HEK293 (cell line): ENCODE measurements at regions not wholly inside any gene's neighbourhood (a gene's known extent, or its start where the extent isn't known, plus 50 kb on each side); places are given as distances from the start of the nearest gene placed in this dataset.

Source experiments
- CTCF ChIA-PET: fragments of 350-600 bp; formaldehyde crosslinking; extraction: SDS; loops from one replicate; lab custom pipeline; 2021; ENCODE audit warnings: antibody characterized with exemption; lab: Yijun Ruan, JAX
- POLR2A ChIA-PET: fragments of 300-600 bp; formaldehyde crosslinking; extraction: SDS; loops from one replicate; lab custom pipeline; 2020; ENCODE audit warnings: antibody characterized with exemption, inconsistent platforms; lab: Yijun Ruan, JAX
- H3K27ac ChIP-seq: fragments of 200-500 bp; sonication (Bioruptor generic); 2 replicates; pipeline ENCODE4 v1.5.1; 2014; ENCODE audit warnings: low read depth, low read length, control low read depth, inconsistent platforms; ENCODE audit errors: extremely low read depth
- H3K36me3 ChIP-seq, 2 experiments: fragments of 200-500 bp in 1 of 2; sonication (Bioruptor generic) in 1 of 2; 1 replicate in 1 of 2; 2 replicates in 1 of 2; pipeline ENCODE4 v1.5.1; 2014 to 2017; ENCODE audit warnings: inconsistent platforms in 2 of 2, low read length in 2 of 2; ENCODE audit not compliant: control insufficient read depth in 2 of 2, insufficient read depth in 1 of 2
- H3K4me1 ChIP-seq: fragments of 200-500 bp; sonication (Bioruptor generic); 2 replicates; pipeline ENCODE4 v1.5.1; 2014; ENCODE audit warnings: mild to moderate bottlenecking, low read length, inconsistent platforms; ENCODE audit not compliant: control insufficient read depth, insufficient read depth
- H3K4me3 ChIP-seq: 2 replicates; pipeline ENCODE4 v1.5.1; 2011; ENCODE audit warnings: low read depth, mild to moderate bottlenecking, control low read depth, low read length, moderate library complexity
- H3K9me3 ChIP-seq: fragments of 200-500 bp; sonication (Bioruptor generic); 2 replicates; pipeline ENCODE4 v1.5.1; 2014; ENCODE audit warnings: low read depth, low read length, inconsistent platforms; ENCODE audit not compliant: control insufficient read depth, insufficient read depth
- ELK4 ChIP-seq: IDR thresholded peaks from 2 replicates; pipeline ENCODE4 v1.6.1; 2011; ENCODE audit warnings: mild to moderate bottlenecking, low read depth, low read length, borderline replicate concordance
- OVOL3 ChIP-seq: fragments of 450-650 bp; formaldehyde crosslinking; IDR thresholded peaks from 2 replicates; pipeline ENCODE4 v1.5.1; 2016; ENCODE audit warnings: missing biosample characterization, missing genetic modification characterization
- REST ChIP-seq: fragments of 450-650 bp; formaldehyde crosslinking; IDR thresholded peaks from 2 replicates; pipeline ENCODE4 v1.5.1; 2016; ENCODE audit warnings: missing biosample characterization, missing genetic modification characterization
- ZBTB17 ChIP-seq: fragments of 450-650 bp; formaldehyde crosslinking; IDR thresholded peaks from 2 replicates; pipeline ENCODE4 v1.5.1; 2016; ENCODE audit warnings: missing biosample characterization, missing genetic modification characterization
- ZBTB26 ChIP-seq: fragments of 450-650 bp; formaldehyde crosslinking; optimal IDR thresholded peaks from 2 replicates; pipeline ENCODE3; 2016; ENCODE audit warnings: missing biosample characterization, mild to moderate bottlenecking, missing genetic modification characterization
- ZBTB7A ChIP-seq: fragments of 450-650 bp; formaldehyde crosslinking; IDR thresholded peaks from 2 replicates; pipeline ENCODE4 v1.5.1; 2016; ENCODE audit warnings: low read depth, missing biosample characterization, missing genetic modification characterization
- ZBTB8A ChIP-seq: fragments of 450-650 bp; formaldehyde crosslinking; IDR thresholded peaks from 2 replicates; pipeline ENCODE4 v1.5.1; 2016; ENCODE audit warnings: missing biosample characterization, missing genetic modification characterization
- ZNF10 ChIP-seq: fragments of 450-650 bp; formaldehyde crosslinking; IDR thresholded peaks from 2 replicates; pipeline ENCODE4 v1.5.1; 2017; ENCODE audit warnings: missing biosample characterization, missing genetic modification characterization
- ZNF132 ChIP-seq: fragments of 450-650 bp; formaldehyde crosslinking; IDR thresholded peaks from 2 replicates; pipeline ENCODE4 v1.5.1; 2017; ENCODE audit warnings: missing biosample characterization, missing genetic modification characterization, borderline replicate concordance
- ZNF138 ChIP-seq: fragments of 450-650 bp; formaldehyde crosslinking; IDR thresholded peaks from 2 replicates; pipeline ENCODE4 v1.5.1; 2016; ENCODE audit warnings: missing biosample characterization, missing genetic modification characterization, borderline replicate concordance
- ZNF140 ChIP-seq: fragments of 450-650 bp; formaldehyde crosslinking; IDR thresholded peaks from 2 replicates; pipeline ENCODE4 v1.5.1; 2016; ENCODE audit warnings: missing biosample characterization, missing genetic modification characterization
- ZNF146 ChIP-seq: fragments of 450-650 bp; formaldehyde crosslinking; IDR thresholded peaks from 2 replicates; pipeline ENCODE4 v1.5.1; 2016; ENCODE audit warnings: missing biosample characterization, missing genetic modification characterization
- ZNF174 ChIP-seq: fragments of 450-650 bp; formaldehyde crosslinking; IDR thresholded peaks from 2 replicates; pipeline ENCODE4 v1.5.0; 2017; ENCODE audit warnings: missing biosample characterization, mild to moderate bottlenecking, missing genetic modification characterization
- ZNF19 ChIP-seq: fragments of 450-650 bp; formaldehyde crosslinking; IDR thresholded peaks from 2 replicates; pipeline ENCODE4; 2016; ENCODE audit warnings: missing biosample characterization, missing genetic modification characterization, low read depth
- ZNF248 ChIP-seq: fragments of 450-650 bp; formaldehyde crosslinking; IDR thresholded peaks from 2 replicates; pipeline ENCODE4 v1.5.1; 2017; ENCODE audit warnings: missing biosample characterization, missing genetic modification characterization
- ZNF302 ChIP-seq: fragments of 450-650 bp; formaldehyde crosslinking; IDR thresholded peaks from 2 replicates; pipeline ENCODE4 v1.5.1; 2016; ENCODE audit warnings: missing biosample characterization, missing genetic modification characterization, low read depth
- ZNF311 ChIP-seq: fragments of 450-650 bp; formaldehyde crosslinking; IDR thresholded peaks from 2 replicates; pipeline ENCODE4 v1.5.1; 2017; ENCODE audit warnings: missing biosample characterization, missing genetic modification characterization, borderline replicate concordance
- ZNF324 ChIP-seq: fragments of 450-650 bp; formaldehyde crosslinking; IDR thresholded peaks from 2 replicates; pipeline ENCODE4 v1.5.1; 2016; ENCODE audit warnings: missing biosample characterization, missing genetic modification characterization
- ZNF350 ChIP-seq: fragments of 450-650 bp; formaldehyde crosslinking; IDR thresholded peaks from 2 replicates; pipeline ENCODE4 v1.5.0; 2017; ENCODE audit warnings: missing biosample characterization, mild to moderate bottlenecking, missing genetic modification characterization
- ZNF510 ChIP-seq: fragments of 450-650 bp; formaldehyde crosslinking; IDR thresholded peaks from 2 replicates; pipeline ENCODE4 v1.5.1; 2018; ENCODE audit warnings: mild to moderate bottlenecking, missing genetic modification characterization, missing biosample characterization; ENCODE audit not compliant: insufficient replicate concordance
- ZNF549 ChIP-seq: fragments of 450-650 bp; IDR thresholded peaks from 2 replicates; pipeline ENCODE4 v1.5.1; 2018; ENCODE audit warnings: missing biosample characterization, missing genetic modification characterization, mild to moderate bottlenecking, inconsistent platforms, moderate library complexity
- ZNF571 ChIP-seq: fragments of 450-650 bp; formaldehyde crosslinking; IDR thresholded peaks from 2 replicates; pipeline ENCODE4 v1.5.0; 2017; ENCODE audit warnings: missing biosample characterization, missing genetic modification characterization
- ZNF621 ChIP-seq: fragments of 450-650 bp; formaldehyde crosslinking; IDR thresholded peaks from 2 replicates; pipeline ENCODE4 v1.5.1; 2017; ENCODE audit warnings: missing biosample characterization, missing genetic modification characterization
- ZNF658 ChIP-seq: fragments of 450-650 bp; formaldehyde crosslinking; IDR thresholded peaks from 2 replicates; pipeline ENCODE4; 2016; ENCODE audit warnings: missing biosample characterization, missing genetic modification characterization
- ZNF747 ChIP-seq: fragments of 450-650 bp; formaldehyde crosslinking; IDR thresholded peaks from 2 replicates; pipeline ENCODE4 v1.5.1; 2016; ENCODE audit warnings: missing biosample characterization, missing genetic modification characterization
- ZNF776 ChIP-seq: fragments of 450-650 bp; formaldehyde crosslinking; IDR thresholded peaks from 2 replicates; pipeline ENCODE4 v1.5.0; 2017; ENCODE audit warnings: missing biosample characterization, missing genetic modification characterization, borderline replicate concordance

GRCh38 chr14:56494167-56494566 is 85.4 kb upstream of the TMEM260 start:
- Histone ChIP-seq H3K27ac (no peak overlapping the region), H3K36me3 (no peaks in the 10 kb centered on the region), H3K4me1 (no peaks in the 10 kb centered on the region), H3K4me3 (no peak overlapping the region), H3K9me3 (no peaks in the 10 kb centered on the region)
- ChIA-PET CTCF (interaction anchor here (0.6 to 1.0 kb wide), 3 partner anchors 9 to 827 kb away, joined by 3 read pairs; no protein-coding TSS in a partner anchor), POLR2A (no interaction called here)
- TF ChIP-seq ZNF571 (tag by site-specific recombination) (no peak), ZNF311 (tag by site-specific recombination) (no peak), ZNF19 (tag by site-specific recombination) (no peak), ELK4 (no peak), ZBTB26 (no peak), ZNF621 (tag by site-specific recombination) (no peak), ZNF350 (no peak), REST (tag by site-specific recombination) (no peak), ZNF324 (no peak), ZNF747 (tag by site-specific recombination) (no peak), ZNF138 (no peak), ZNF658 (tag by site-specific recombination) (no peak), ZNF510 (tag by site-specific recombination) (no peak), ZNF776 (no peak)

- no peaks in the 10 kb centered on the region for H3K36me3 ChIP-seq
- H3K4me3 ChIP-seq = no peak overlapping the region
- H3K27ac ChIP-seq = no peak overlapping the region
- TF ChIP-seq ZNF10 (tag by site-specific recombination) = peak; percentile 63
- TF ChIP-seq ZNF549 (tag by site-specific recombination) = no peak
- TF ChIP-seq, all 188 proteins: peak for 1
- ChIA-PET CTCF (interaction anchor here (1.1 kb wide), 1 partner anchor 690 kb away, joined by 3 read pairs; no protein-coding TSS in a partner anchor), POLR2A (no interaction called here)
- Histone ChIP-seq H3K9me3 (no peaks in the 10 kb centered on the region), H3K4me1 (no peaks in the 10 kb centered on the region)
Measured at GRCh38 chr14:56498112-56498511, 81.5 kb upstream of the TMEM260 start.

GRCh38 chr14:56501909-56502530 is 77.6 kb upstream of the TMEM260 start:
- ChIA-PET POLR2A (no interaction called here), CTCF (interaction anchor here (0.5 kb wide), 1 partner anchor 885 kb away, joined by 3 read pairs; no protein-coding TSS in a partner anchor)
- Histone ChIP-seq H3K4me1 (no peaks in the 10 kb centered on the region), H3K4me3 (no peak overlapping the region), H3K36me3 (no peaks in the 10 kb centered on the region), H3K9me3 (no peaks in the 10 kb centered on the region), H3K27ac (no peak overlapping the region)
- TF ChIP-seq ZNF140 (tag by site-specific recombination) (no peak), ZNF174 (tag by site-specific recombination) (no peak), ZBTB26 (no peak), ZNF302 (no peak), OVOL3 (tag by site-specific recombination) (no peak), ZBTB8A (tag by site-specific recombination) (no peak), ZNF549 (tag by site-specific recombination) (no peak), ZNF132 (no peak), ZBTB17 (tag by site-specific recombination) (no peak), ZNF146 (tag by site-specific recombination) (no peak), ZBTB7A (tag by site-specific recombination) (no peak), ZNF571 (tag by site-specific recombination) (no peak), ZNF248 (tag by site-specific recombination) (no peak)
